ENCODE measurements at regions not wholly inside any gene's neighbourhood (a gene's known extent, or its start where the extent isn't known, plus 50 kb on each side); places are given as distances from the start of the nearest gene placed in this dataset.

GRCh38 chr2:129892360-129892759 lies 87.1 kb upstream of the RAB6C start:
- no peaks in the 10 kb centered on the region for H3K36me3 ChIP-seq (replicated peaks; ENCODE audit: insufficient read depth, low read depth)
- H4K20me1 ChIP-seq (ENCODE audit: insufficient read depth, poor library complexity, severe bottlenecking), result no peaks in the 10 kb centered on the region
- no peaks in the 10 kb centered on the region for H3K9me2 ChIP-seq (replicated peaks; ENCODE audit: insufficient read depth)
- WGBS (ENCODE audit: low lambda C conversion rate, missing lambda C conversion rate), result 85% methylated on average over 9 of the region's 9 CpGs
- no peaks in the 10 kb centered on the region for H3K4me1 ChIP-seq (ENCODE audit: insufficient read depth)
- no peak overlapping the region for H3K4me3 ChIP-seq
- no peak overlapping the region for H3K27ac ChIP-seq
- no peak for TF ChIP-seq EZH2 (IDR thresholded peaks at IDR 0.05; ENCODE audit: borderline replicate concordance)
- TF ChIP-seq EZH2phosphoT487 (IDR thresholded peaks at IDR 0.05; ENCODE audit: low read depth, severe bottlenecking, unreplicated experiment), result no peak
- TF ChIP-seq CTCF (IDR thresholded peaks at IDR 0.05; ENCODE audit: poor library complexity), result no peak
- H3K4me2 ChIP-seq, result no peak overlapping the region
- H3K9me3 ChIP-seq (ENCODE audit: low read depth), result no peaks in the 10 kb centered on the region
- no peak overlapping the region for H2AFZ ChIP-seq
- H3K79me2 ChIP-seq, result no peaks in the 10 kb centered on the region
- no peak for DNase-seq (ENCODE audit: low spot score)
- H3K27me3 ChIP-seq, result no peaks in the 10 kb centered on the region

GRCh38 chr2:129892773-129893172 lies 86.7 kb upstream of the RAB6C start:
- no peak overlapping the region for H2AFZ ChIP-seq
- no peak for DNase-seq (ENCODE audit: low spot score)
- no peaks in the 10 kb centered on the region for H3K36me3 ChIP-seq (replicated peaks; ENCODE audit: insufficient read depth, low read depth)
- H3K9me3 ChIP-seq (ENCODE audit: low read depth), result no peaks in the 10 kb centered on the region
- H4K20me1 ChIP-seq (ENCODE audit: insufficient read depth, poor library complexity, severe bottlenecking), result no peaks in the 10 kb centered on the region
- no peak overlapping the region for H3K4me3 ChIP-seq
- H3K4me2 ChIP-seq, result no peak overlapping the region
- H3K79me2 ChIP-seq, result no peaks in the 10 kb centered on the region
- no peaks in the 10 kb centered on the region for H3K9me2 ChIP-seq (replicated peaks; ENCODE audit: insufficient read depth)
- WGBS (ENCODE audit: low lambda C conversion rate, missing lambda C conversion rate), result 95% methylated on average over 6 of the region's 6 CpGs
- H3K4me1 ChIP-seq (ENCODE audit: insufficient read depth), result no peaks in the 10 kb centered on the region
- no peaks in the 10 kb centered on the region for H3K27me3 ChIP-seq
- TF ChIP-seq EZH2phosphoT487 (IDR thresholded peaks at IDR 0.05; ENCODE audit: low read depth, severe bottlenecking, unreplicated experiment) (no peak), EZH2 (IDR thresholded peaks at IDR 0.05; ENCODE audit: borderline replicate concordance) (no peak), CTCF (IDR thresholded peaks at IDR 0.05; ENCODE audit: poor library complexity) (no peak)
- H3K27ac ChIP-seq, result no peak overlapping the region

GRCh38 chr2:129893244-129893643 lies 86.2 kb upstream of the RAB6C start:
- Histone ChIP-seq H3K4me3 (no peak overlapping the region), H4K20me1 (ENCODE audit: insufficient read depth, poor library complexity, severe bottlenecking) (no peaks in the 10 kb centered on the region), H3K27ac (no peak overlapping the region), H3K79me2 (no peaks in the 10 kb centered on the region), H3K9me2 (replicated peaks; ENCODE audit: insufficient read depth) (no peaks in the 10 kb centered on the region), H3K27me3 (no peaks in the 10 kb centered on the region), H3K36me3 (replicated peaks; ENCODE audit: insufficient read depth, low read depth) (no peaks in the 10 kb centered on the region), H3K4me2 (no peak overlapping the region), H3K4me1 (ENCODE audit: insufficient read depth) (no peaks in the 10 kb centered on the region), H2AFZ (no peak overlapping the region), H3K9me3 (ENCODE audit: low read depth) (no peaks in the 10 kb centered on the region)
- no peak for DNase-seq (ENCODE audit: low spot score)
- TF ChIP-seq CTCF (IDR thresholded peaks at IDR 0.05; ENCODE audit: poor library complexity) (no peak), EZH2 (IDR thresholded peaks at IDR 0.05; ENCODE audit: borderline replicate concordance) (no peak), EZH2phosphoT487 (IDR thresholded peaks at IDR 0.05; ENCODE audit: low read depth, severe bottlenecking, unreplicated experiment) (no peak)
- 85% methylated on average over 8 of the region's 8 CpGs for WGBS (ENCODE audit: low lambda C conversion rate, missing lambda C conversion rate)

GRCh38 chr2:129894616-129895015 lies 84.8 kb upstream of the RAB6C start:
- H2AFZ ChIP-seq, result no peak overlapping the region
- no peaks in the 10 kb centered on the region for H3K36me3 ChIP-seq (replicated peaks; ENCODE audit: insufficient read depth, low read depth)
- no peak for DNase-seq (ENCODE audit: low spot score)
- 95% methylated on average over 5 of the region's 8 CpGs for WGBS (ENCODE audit: low lambda C conversion rate, missing lambda C conversion rate)
- TF ChIP-seq EZH2 (IDR thresholded peaks at IDR 0.05; ENCODE audit: borderline replicate concordance), result no peak
- no peak for TF ChIP-seq EZH2phosphoT487 (IDR thresholded peaks at IDR 0.05; ENCODE audit: low read depth, severe bottlenecking, unreplicated experiment)
- TF ChIP-seq CTCF (IDR thresholded peaks at IDR 0.05; ENCODE audit: poor library complexity), result no peak
- H3K79me2 ChIP-seq, result no peaks in the 10 kb centered on the region
- no peaks in the 10 kb centered on the region for H3K9me3 ChIP-seq (ENCODE audit: low read depth)
- H3K4me1 ChIP-seq (ENCODE audit: insufficient read depth), result no peaks in the 10 kb centered on the region
- H3K27ac ChIP-seq, result no peak overlapping the region
- H3K4me3 ChIP-seq, result no peak overlapping the region
- H3K27me3 ChIP-seq, result no peaks in the 10 kb centered on the region
- H3K4me2 ChIP-seq, result no peak overlapping the region
- no peaks in the 10 kb centered on the region for H4K20me1 ChIP-seq (ENCODE audit: insufficient read depth, poor library complexity, severe bottlenecking)
- H3K9me2 ChIP-seq (replicated peaks; ENCODE audit: insufficient read depth), result no peaks in the 10 kb centered on the region
